Forelimb muscle (tissue), 1 donor: ENCODE measurements at regions not wholly inside any gene's neighbourhood (a gene's known extent, or its start where the extent isn't known, plus 50 kb on each side); places are given as distances from the start of the nearest gene placed in this dataset.
"Not testable (repeated sequence)": the region's sequence is repeated elsewhere in the genome, so short reads cannot be mapped to it uniquely, and the experiment has no call there.

Experiments used
- DNase-seq: peaks from one replicate; pipeline ENCODE4 v3.0.0-alpha.2; 2013; ENCODE audit warnings: low read depth

DNA sequence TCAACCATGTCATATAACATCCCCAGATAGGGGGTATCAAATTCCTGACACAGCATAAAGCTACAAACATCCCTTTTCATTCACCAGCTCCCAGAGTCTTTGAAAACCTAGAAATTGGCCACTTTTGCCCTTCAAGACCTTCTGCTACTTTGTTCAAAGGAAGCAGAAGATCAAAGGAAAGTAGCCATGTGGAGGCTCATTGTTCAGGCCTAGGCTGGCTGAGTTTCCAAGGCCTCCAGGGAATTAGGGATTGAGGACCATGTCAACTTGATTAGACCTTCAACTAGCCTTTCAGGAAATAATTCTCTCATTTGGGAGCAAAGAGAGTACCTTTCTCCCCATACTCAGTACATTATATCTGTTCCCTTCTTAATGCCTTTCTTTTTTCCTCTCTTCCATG lies 66.8 kb upstream of the ATXN3L start:
- no peak for DNase-seq

DNA sequence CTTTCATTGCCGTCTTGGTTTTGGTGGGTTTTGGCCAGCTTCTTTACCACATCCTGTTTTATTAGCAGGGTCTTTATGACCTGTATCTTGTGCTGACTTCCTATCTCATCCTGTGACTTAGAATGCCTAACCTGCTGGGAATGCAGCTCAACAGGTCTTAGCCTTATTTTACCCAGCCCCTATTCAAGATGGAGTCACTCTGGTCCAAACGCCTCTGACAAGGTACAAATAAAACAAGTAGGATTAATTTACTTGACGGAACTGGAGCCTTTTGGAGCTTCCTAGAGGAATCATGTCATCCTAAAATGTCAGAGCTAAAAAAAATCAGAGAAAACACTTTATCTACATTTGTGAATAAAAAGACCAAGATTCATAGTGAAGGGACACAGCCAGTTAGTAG lies 66.2 kb upstream of the ATXN3L start:
- DNase-seq = no peak

DNA sequence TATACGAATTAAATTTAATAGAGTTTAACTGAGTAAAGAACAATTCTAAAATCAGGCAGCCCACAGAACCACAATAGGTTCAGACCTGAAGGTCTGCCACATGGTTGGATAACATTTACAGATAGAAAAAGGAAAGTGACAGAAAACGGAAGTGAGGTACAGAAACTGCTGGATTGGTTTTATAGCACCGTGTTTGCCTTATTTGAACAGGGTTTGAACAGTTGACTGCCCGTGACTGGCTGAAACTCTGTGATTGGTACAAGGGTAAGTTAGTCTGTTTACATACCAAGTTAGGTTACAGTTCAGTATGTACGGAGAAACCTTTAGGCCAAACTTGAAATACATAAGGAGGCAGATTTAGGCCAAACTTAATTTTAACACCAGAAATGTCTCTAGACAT lies 64.1 kb upstream of the ATXN3L start:
- no peak for DNase-seq

DNA sequence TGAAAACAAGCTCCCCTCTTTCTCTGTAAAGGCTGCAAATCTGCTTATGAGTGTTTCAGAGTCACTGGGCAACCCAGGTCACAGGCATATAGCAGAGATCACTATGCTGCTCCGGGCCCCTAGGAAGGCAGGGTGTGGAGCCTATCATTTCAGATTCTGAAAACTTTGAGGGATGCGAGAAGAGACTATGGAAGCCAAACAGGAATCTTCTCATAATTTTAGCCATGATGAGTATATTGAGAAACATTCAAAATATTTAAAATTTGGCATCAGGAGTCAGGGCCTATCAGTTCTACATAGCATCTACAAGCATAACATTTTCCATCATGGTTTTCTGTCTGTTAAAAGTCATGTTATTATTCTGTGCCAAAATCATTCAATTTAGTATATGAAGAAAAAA lies 61.7 kb upstream of the ATXN3L start:
- DNase-seq = no peak

DNA sequence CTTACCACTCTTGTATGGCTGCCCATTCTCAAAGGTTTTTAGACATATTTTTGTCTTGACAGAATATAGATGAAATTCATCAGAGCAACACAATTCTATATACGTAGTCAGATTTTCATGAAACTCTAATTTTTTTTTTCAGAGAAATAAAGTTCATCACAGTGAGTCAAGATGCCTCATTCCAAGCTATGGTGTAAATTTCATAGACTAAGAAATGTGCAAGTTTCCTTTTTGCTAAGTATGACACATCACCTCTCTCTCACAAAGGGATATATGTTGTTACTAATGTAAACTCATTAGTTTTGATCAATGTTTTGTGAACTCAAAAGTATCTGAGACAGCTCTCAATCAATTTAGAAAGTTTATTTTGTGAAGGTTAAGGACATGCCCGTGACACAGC lies 60.4 kb upstream of the ATXN3L start:
- DNase-seq = no peak

DNA sequence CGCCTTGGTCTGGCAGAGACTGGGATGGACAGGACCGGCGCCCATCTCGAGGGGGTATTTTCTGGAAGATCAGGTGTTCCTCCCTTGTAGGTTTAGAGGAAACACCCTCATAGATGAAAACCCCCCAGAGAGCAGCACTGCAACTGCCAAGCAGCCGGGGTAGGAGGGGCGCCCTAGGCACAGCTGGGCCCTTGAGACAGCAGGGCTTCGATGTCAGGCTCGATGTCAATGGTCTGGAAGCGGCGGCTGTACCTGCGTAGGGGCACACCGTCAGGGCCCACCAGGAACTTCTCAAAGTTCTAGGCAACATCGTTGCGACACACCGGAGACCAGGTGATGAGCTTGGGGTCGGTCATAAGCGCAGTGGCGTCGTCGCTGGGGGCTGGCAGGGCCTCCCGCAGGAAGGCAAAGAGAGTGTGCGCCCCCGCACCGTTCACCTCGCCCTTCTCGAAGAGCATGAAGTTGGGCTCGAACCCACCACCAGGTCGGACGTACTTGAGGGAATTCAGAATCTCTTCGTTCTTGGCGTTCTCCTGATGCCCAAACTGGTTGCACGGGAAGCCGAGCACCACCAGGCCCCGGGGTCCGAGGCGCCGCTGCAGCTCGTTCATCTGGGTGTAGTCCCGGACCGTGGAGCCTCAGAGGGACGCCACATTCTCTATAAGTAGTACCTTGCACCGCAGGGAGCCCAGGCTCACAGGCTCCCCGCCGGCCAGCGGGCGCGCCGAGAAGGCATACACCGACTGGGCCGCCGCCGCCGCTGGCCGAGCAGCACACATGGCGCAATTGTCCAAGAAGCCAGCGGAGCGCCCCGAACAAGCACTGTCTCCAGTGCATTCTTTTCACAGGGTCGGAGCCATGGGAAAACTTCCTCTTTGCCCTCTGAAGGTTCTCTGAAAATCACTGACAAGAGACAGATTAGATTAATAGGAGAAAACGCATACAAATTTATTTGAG lies 59.0 kb upstream of the ATXN3L start:
- not testable (repeated sequence) for DNase-seq

DNA sequence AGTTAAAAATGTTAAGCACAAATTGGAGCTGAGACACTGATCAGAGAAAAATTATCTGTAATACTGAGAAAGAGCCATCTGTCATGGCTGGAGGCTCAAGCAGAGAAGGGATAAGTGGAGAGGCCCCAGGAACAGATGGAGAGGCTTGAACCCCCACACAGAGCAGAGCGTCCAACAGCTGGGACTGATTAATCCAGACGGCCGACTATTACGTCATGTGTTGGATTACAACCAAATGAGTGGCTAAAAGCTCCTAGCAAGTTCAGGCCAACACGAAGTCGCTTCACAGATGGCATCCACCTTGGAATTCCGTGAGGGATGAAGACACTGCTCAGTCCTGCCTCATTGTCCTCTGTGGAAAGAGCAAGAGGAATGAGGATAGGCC lies 57.7 kb upstream of the ATXN3L start:
- DNase-seq = no peak

DNA sequence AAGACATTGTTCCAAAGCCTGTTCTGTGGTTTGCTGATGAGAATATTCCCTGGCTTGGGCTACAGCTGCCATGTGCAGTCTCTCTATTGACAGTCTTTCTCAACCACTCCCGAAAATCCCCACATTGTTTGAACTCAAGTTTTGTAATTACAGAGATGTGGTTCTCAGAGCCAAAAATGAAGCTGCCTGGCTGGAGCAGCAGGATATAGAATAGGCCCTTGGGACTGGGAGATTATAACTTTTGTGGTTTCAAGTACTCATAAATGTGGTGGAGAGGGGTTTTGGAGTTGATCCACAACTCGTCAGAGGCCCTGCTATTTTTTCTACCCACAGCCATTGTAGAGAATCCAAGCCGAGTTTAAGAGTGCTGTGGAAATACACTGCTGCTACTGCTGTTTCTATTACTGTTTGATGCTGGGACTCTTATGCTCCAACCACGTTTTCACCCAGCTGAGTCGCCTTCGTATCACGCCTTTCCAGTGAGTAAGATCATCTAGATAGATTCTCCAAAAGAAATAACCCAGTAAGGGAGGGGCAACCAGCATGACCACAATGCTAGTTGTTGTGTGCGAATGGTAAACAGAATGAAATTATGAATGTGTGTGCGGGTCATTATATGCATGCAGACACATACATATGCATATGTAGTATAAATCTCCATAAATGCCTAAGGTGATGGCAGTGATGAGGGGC lies 57.1 kb upstream of the ATXN3L start:
- DNase-seq = peak; percentile 80

DNA sequence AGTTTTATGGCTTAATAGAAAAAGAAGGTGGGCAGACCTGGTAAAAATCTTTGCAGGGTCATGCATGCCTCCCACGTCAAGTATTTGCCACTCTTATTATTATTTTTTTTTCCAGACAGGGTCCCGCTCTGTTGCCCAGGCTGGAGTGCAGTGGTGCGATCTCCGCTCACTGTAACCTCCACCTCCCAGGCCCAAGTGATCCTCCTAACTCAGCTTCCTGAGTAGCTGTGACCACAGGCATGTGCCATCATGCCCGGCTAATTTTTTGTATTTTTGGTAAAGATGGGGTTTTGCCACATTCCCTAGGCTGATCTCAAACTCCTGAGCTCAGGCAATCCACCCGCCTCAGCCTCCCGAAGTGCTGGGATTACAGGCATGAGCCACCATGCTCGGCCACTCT lies 55.7 kb upstream of the ATXN3L start:
- not testable (repeated sequence) for DNase-seq

DNA sequence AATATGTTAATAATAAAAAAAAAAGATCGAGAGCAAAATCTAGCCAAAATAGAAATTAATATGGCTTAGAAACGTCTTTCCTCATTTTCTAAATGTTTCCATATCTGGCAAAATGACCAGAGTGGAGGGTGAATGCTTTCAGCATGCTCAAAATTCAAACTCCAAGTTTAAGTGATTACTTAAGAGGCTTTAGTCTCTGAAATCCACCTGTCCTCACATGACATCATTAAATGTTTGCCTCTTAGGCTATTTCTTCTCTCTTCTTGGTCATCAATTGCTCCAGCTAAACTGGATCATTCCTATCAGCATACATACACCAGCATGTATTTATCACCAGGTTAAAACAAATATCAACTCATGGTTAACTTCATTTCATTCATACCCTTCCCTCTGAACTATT lies 54.5 kb upstream of the ATXN3L start:
- DNase-seq = no peak

DNA sequence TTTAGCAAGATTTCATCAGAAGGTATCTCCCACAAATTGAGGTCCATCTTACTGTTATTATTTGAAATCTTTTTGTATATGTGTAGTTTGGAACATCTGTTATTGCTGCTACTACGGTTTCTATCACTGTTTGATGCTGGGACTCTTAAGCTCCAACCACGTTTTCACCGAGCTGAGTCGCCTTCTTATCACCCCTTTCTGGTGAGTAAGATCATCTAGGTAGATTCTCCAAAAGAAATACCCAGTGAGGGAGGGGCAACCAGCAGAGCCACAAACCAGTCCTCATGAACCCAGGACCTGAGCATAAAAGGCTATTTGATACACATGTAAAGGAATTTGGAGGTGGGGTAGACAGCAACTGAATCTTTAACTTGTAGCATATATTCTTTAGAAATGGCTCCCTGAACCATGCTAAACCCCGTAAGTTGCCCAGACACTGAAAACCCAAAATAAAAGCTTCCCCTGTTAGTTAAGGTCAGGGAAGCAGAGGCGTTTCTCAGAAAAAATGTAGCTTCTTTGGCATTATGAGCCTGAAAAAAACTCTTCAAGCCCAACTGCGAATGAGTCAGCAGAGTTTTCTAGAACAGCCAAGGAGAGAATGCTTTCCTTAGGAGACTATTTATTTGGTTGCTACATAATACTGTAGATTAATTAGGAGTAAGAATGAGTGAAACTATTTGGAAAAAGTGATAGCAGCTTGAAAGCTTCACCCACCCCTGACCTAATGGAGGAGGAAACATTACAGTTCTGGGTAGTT lies 53.8 kb upstream of the ATXN3L start:
- no peak for DNase-seq

DNA sequence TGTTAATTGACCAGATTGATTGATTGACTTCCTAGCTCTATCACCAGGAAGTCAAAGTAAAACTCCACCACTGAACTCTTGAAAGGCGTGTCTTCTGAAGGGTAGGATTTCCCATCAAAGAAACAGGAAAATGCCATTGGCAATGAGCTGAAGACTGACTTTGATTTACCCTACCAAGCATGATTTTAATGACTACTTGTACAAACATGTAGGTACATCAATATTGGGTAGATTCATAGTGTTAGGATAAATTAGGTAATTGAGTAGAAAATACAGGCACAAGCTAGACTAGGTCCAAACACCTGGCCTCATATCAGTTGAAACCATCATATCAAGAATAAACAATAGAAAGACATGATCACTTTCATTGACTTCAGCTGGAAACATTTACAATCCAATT lies 53.2 kb upstream of the ATXN3L start:
- DNase-seq = no peak

DNA sequence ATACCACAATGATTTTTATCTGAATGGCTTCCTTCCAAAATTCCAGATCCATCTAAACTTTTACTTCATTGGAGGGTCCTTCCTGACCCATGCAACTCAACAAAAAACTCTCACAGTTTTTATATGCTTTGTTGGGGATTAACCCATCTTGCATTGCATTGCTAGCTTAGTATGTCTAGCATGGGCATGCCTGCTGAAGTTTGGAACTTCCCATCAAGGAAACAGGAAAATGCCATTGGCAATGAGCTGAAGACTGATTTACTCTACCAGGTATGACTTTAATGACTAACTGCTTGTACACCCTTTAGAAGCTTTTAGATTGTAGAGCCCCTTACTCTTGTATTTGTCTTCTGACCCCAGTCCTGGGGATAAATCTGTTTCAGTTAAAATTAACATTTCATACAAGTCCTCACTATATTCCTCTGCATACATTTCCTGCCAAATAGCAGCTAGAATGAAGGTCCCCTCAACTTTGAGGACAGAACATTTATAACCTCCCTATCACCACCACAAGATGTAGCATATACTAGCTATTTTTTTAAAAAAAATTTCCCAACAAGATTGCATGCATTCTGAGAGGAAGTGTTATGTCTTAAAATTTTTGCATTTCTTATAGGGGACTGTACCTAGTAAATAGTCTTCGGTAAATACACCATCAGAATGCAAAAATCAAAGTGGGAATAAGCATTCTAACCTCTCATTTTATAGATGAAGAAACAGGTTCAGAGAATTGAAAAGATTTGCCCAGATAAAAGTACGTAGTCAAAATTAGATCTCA lies 52.5 kb upstream of the ATXN3L start:
- no peak for DNase-seq

DNA sequence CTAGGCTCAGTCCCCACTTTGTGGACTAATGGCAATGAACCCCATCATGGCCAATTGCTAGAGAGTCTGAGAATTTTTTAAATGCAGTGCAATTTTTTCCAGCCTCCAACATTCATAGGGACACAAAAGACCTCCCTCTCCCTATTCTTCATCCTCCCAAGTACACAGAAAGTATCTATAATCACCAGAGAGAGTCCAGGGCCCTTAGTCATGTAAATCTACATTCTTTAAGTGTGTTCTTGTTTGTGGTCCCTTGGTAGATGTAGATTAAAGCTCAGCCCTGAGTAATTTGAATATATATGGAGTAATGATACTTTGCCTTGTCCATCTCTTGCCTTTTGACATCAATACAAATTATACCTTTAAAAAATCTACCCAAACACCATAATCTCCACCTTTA lies 51.3 kb upstream of the ATXN3L start:
- no peak for DNase-seq

DNA sequence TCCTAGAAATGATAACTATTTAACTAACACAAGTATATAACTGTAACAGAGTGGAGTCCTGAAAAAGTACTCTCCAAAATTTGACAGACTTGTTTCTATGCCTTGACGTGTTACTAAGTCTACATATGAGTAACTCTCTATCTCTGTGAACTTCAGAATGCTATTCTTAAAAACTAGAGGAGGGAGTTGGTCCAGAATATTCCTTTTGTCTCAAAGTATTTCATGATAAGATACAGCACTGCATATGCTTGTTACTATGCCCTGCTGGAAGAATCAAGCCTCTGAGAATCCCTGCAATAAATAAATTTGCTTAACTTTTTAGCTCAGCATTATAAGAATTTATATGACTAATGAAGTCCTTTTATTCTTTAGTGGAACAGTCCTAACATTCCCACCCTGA lies 50.9 kb upstream of the ATXN3L start:
- DNase-seq = no peak
